SU-DHL-6 (cell line): ENCODE measurements at regions not wholly inside any gene's neighbourhood (a gene's known extent, or its start where the extent isn't known, plus 50 kb on each side); places are given as distances from the start of the nearest gene placed in this dataset.

ENCODE experiments used
- H2AFZ ChIP-seq: fragments of 200-600 bp; sonication (generic); 2 replicates; pipeline ENCODE4 v1.6.1; 2014; ENCODE audit warnings: low read depth, mild to moderate bottlenecking, moderate library complexity, mixed read lengths, antibody characterized with exemption, low read length; ENCODE audit not compliant: severe bottlenecking
- H3F3A ChIP-seq: fragments of 200-600 bp; shearing (Covaris generic); 2 replicates; pipeline ENCODE4 v1.6.0; 2016; ENCODE audit warnings: antibody characterized with exemption, mild to moderate bottlenecking; ENCODE audit not compliant: insufficient read depth
- H3K27ac ChIP-seq: fragments of 200-600 bp; sonication (generic); 2 replicates; pipeline ENCODE4 v1.5.1; 2016; ENCODE audit warnings: low read depth, mild to moderate bottlenecking, low read length, moderate library complexity, mixed read lengths
- H3K27me3 ChIP-seq: fragments of 200-600 bp; sonication (generic), shearing (Covaris generic); 2 replicates; pipeline ENCODE4 v1.6.0; 2014; ENCODE audit warnings: mild to moderate bottlenecking, low read length
- H3K36me3 ChIP-seq: fragments of 200-600 bp; sonication (generic); 2 replicates; pipeline ENCODE4 v1.6.1; 2014; ENCODE audit warnings: mild to moderate bottlenecking, low read length, mixed read lengths
- H3K4me2 ChIP-seq: fragments of 300-600, 200-600 bp; shearing (Covaris generic), sonication (generic); 2 replicates; pipeline ENCODE4 v1.6.0; 2014; ENCODE audit warnings: low read length, low read depth, mild to moderate bottlenecking; ENCODE audit not compliant: poor library complexity, severe bottlenecking
- H3K4me3 ChIP-seq: fragments of 200-600 bp; sonication (generic); 2 replicates; pipeline ENCODE4 v1.5.1; 2014; ENCODE audit warnings: antibody characterized with exemption, low read length, mild to moderate bottlenecking, mixed read lengths; ENCODE audit not compliant: insufficient read depth, poor library complexity, severe bottlenecking
- H3K79me2 ChIP-seq: fragments of 200-600 bp; sonication (generic); 2 replicates; pipeline ENCODE4 v1.6.1; 2014; ENCODE audit warnings: mild to moderate bottlenecking, low read length, moderate library complexity; ENCODE audit not compliant: insufficient read depth
- H3K9ac ChIP-seq: fragments of 200-600 bp; sonication (generic); 2 replicates; pipeline ENCODE4 v1.7.0; 2014; ENCODE audit warnings: mild to moderate bottlenecking, low read length
- H3K9me2 ChIP-seq: fragments of 200-600 bp; sonication (generic); replicated peaks from 2 replicates; pipeline ENCODE4 v1.6.1; 2014; ENCODE audit warnings: low read length; ENCODE audit not compliant: insufficient read depth
- H3K9me3 ChIP-seq: fragments of 200-600 bp; sonication (generic); 2 replicates; pipeline ENCODE4 v1.6.1; 2014; ENCODE audit warnings: low read length, mixed read lengths; ENCODE audit not compliant: insufficient read depth
- H4K20me1 ChIP-seq: fragments of 200-600 bp; sonication (generic); 2 replicates; pipeline ENCODE4 v1.6.1; 2014; ENCODE audit warnings: low read depth, mild to moderate bottlenecking, antibody characterized with exemption, low read length, moderate library complexity, mixed read lengths
- EZH2phosphoT487 ChIP-seq: fragments of 200-600 bp; sonication (generic), shearing (Covaris generic); conservative IDR thresholded peaks from 2 replicates; pipeline ENCODE4 v1.6.1; 2018; ENCODE audit warnings: mild to moderate bottlenecking, antibody characterized with exemption, low read length, moderate library complexity, mixed read lengths
- TF ChIP-seq, protein P1 (sequence below): fragments of 200-600 bp; sonication (generic); IDR thresholded peaks from one replicate; pipeline ENCODE4 v1.5.1; 2017; ENCODE audit warnings: antibody characterized with exemption, mild to moderate bottlenecking, low read length, moderate library complexity; ENCODE audit not compliant: insufficient read depth, poor library complexity, severe bottlenecking

DNA sequence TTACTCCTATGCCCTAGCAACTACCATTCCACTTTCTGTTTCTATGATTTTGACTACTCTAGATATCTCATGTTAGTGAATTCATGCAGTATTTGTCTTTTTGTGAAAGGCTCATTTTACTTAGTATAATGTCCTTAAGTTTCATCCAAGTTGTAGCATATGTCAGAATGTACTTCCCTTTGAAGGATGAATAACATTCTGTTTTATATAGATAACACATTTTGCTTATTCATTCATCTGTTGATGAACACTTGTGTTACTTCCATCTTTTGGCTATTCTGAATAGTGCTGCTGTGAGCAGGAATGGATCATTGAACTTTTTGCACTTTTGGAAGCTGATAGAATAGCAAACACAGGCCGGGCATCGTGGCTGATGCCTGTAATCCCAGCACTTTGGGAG, 140.2 kb upstream of the MYO10 start:
- Histone ChIP-seq H3K27me3 (no peaks in the 10 kb centered on the region), H3K9me2 (no peaks in the 10 kb centered on the region), H3K4me3 (no peak overlapping the region), H3K4me2 (no peak overlapping the region), H3K9me3 (no peaks in the 10 kb centered on the region), H3K36me3 (no peaks in the 10 kb centered on the region), H3F3A (no peaks in the 10 kb centered on the region), H3K79me2 (no peaks in the 10 kb centered on the region), H3K9ac (no peak overlapping the region), H2AFZ (no peak overlapping the region), H4K20me1 (no peaks in the 10 kb centered on the region), H3K27ac (no peak overlapping the region)
- TF ChIP-seq, protein P1, sequence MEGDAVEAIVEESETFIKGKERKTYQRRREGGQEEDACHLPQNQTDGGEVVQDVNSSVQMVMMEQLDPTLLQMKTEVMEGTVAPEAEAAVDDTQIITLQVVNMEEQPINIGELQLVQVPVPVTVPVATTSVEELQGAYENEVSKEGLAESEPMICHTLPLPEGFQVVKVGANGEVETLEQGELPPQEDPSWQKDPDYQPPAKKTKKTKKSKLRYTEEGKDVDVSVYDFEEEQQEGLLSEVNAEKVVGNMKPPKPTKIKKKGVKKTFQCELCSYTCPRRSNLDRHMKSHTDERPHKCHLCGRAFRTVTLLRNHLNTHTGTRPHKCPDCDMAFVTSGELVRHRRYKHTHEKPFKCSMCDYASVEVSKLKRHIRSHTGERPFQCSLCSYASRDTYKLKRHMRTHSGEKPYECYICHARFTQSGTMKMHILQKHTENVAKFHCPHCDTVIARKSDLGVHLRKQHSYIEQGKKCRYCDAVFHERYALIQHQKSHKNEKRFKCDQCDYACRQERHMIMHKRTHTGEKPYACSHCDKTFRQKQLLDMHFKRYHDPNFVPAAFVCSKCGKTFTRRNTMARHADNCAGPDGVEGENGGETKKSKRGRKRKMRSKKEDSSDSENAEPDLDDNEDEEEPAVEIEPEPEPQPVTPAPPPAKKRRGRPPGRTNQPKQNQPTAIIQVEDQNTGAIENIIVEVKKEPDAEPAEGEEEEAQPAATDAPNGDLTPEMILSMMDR = no peak
- no peak for TF ChIP-seq EZH2phosphoT487

DNA sequence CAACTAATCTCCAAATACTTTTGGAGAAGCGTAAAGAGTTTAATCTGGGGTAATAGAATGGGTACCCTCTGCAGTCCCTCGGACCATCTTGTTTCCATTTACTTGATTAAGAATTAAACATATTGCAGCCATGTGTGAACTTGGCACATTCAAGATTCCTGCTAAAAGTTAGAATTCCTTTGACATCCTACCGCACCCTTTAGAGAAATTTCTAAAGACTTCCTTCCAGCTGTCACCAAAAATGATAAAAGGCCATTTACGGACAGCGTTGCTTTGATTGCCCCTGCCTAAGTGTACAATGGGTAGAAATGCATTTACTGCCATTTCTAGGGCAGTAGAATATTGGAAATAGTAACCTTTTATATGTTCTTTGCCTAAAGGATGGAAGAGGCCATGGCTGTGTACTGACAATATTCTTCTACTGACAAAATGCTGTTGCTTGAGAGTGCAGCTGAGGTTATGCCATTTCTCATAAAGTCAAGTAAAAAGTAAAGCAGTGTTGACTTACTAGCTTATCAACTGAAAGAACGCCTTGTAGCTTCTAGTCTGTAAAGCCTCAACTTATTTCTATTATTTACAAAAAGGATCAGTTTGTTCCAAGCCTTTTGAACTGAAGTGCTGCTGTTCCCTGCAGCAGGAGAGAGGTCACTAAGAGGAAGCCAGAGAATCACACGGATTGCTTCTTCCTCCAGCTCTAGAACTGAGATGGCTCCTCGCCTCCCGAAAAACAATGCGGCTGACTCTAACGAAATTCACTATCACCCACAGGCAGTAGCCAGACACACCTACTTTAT, 139.8 kb upstream of the BASP1 start:
- no peaks in the 10 kb centered on the region for H4K20me1 ChIP-seq
- no peak overlapping the region for H3K4me2 ChIP-seq
- H3K9ac ChIP-seq = no peak overlapping the region
- H3K9me3 ChIP-seq = no peaks in the 10 kb centered on the region
- H2AFZ ChIP-seq = no peak overlapping the region
- no peaks in the 10 kb centered on the region for H3K79me2 ChIP-seq
- H3K36me3 ChIP-seq = no peaks in the 10 kb centered on the region
- no peaks in the 10 kb centered on the region for H3K9me2 ChIP-seq
- H3K27me3 ChIP-seq = no peaks in the 10 kb centered on the region
- H3K4me3 ChIP-seq = no peak overlapping the region
- H3F3A ChIP-seq = no peaks in the 10 kb centered on the region
- no peak for TF ChIP-seq EZH2phosphoT487
- TF ChIP-seq, protein P1 = no peak
- H3K27ac ChIP-seq = no peak overlapping the region

DNA sequence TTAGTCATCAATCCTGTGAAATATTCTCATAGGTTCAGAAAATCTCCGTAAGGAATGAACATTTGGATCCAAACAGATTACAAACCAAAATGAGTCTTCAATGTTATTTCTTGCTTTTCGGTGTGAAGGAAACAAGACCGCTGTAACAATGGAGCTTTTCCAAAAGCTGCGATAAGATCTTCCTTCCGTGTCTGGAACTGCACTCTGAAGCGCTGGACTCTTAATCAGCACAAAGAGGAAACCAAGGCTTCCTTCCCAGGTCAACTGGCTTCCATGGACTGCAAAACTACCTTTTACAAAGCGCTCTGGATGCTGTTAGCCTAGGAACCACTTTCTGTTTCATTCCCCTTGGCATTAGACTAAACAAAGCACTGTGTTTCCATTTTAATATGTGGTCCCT, 137.9 kb upstream of the BASP1 start:
- H3K36me3 ChIP-seq = no peaks in the 10 kb centered on the region
- H3K9me2 ChIP-seq = no peaks in the 10 kb centered on the region
- H3K27me3 ChIP-seq = no peaks in the 10 kb centered on the region
- no peaks in the 10 kb centered on the region for H3K79me2 ChIP-seq
- no peak overlapping the region for H3K9ac ChIP-seq
- H3K4me2 ChIP-seq = no peak overlapping the region
- no peaks in the 10 kb centered on the region for H4K20me1 ChIP-seq
- no peaks in the 10 kb centered on the region for H3F3A ChIP-seq
- TF ChIP-seq, protein P1 = no peak
- TF ChIP-seq EZH2phosphoT487 = no peak
- no peak overlapping the region for H3K4me3 ChIP-seq
- H2AFZ ChIP-seq = no peak overlapping the region
- no peak overlapping the region for H3K27ac ChIP-seq
- H3K9me3 ChIP-seq = no peaks in the 10 kb centered on the region
